ENCODE measurements at regions not wholly inside any gene's neighbourhood (a gene's known extent, or its start where the extent isn't known, plus 50 kb on each side); places are given as distances from the start of the nearest gene placed in this dataset.
"Not testable (repeated sequence)": the region's sequence is repeated elsewhere in the genome, so short reads cannot be mapped to it uniquely, and the experiment has no call there.

GRCh38 chr12:34244608-34245007 lies 222.3 kb downstream of the ALG10 start:
- WGBS (ENCODE audit: low lambda C conversion rate), result 0% methylated on average over 1 of the region's 1 CpG
- no peaks in the 10 kb centered on the region for H3K79me2 ChIP-seq (ENCODE audit: insufficient read depth)

GRCh38 chr12:34249271-34249670 lies 227.0 kb downstream of the ALG10 start:
- Histone ChIP-seq H3K9me3 (no peaks in the 10 kb centered on the region), H3K79me2 (ENCODE audit: insufficient read depth) (no peaks in the 10 kb centered on the region), H3F3A (replicated peaks; ENCODE audit: insufficient read depth) (no peaks in the 10 kb centered on the region), H3K9me2 (no peaks in the 10 kb centered on the region), H2AFZ (ENCODE audit: low read depth) (no peak overlapping the region), H4K20me1 (ENCODE audit: insufficient read depth) (no peaks in the 10 kb centered on the region), H3K9ac (no peak overlapping the region), H3K27ac (ENCODE audit: low read depth in 2 of 2, low read length in 1 of 2) (no peak overlapping the region), H3K4me2 (no peak overlapping the region), H3K4me1 (ENCODE audit: control insufficient read depth in 1 of 2, insufficient read depth in 2 of 2, low read depth in 1 of 2, low read length in 1 of 2) (no peaks in the 10 kb centered on the region), H3K4me3 (ENCODE audit: low read depth in 2 of 2, low read length in 1 of 2) (no peak overlapping the region), H3K36me3 (replicated peaks in 1 of 2; ENCODE audit: control insufficient read depth in 1 of 2, insufficient read depth in 2 of 2, low read length in 1 of 2) (no peaks in the 10 kb centered on the region), H3K27me3 (ENCODE audit: insufficient read depth) (no peaks in the 10 kb centered on the region; the same call in 1 of the 2 replicates)
- TF ChIP-seq TAF1 (IDR thresholded peaks at IDR 0.05; ENCODE audit: borderline replicate concordance, low read depth, low read length) (no peak), RCOR1 (IDR thresholded peaks at IDR 0.05; ENCODE audit: low read length) (no peak), GABPA (IDR thresholded peaks at IDR 0.05; ENCODE audit: low read depth) (no peak), POLR2AphosphoS5 (IDR thresholded peaks at IDR 0.05; ENCODE audit: low read depth, low read length) (no peak), CHD2 (IDR thresholded peaks at IDR 0.05; ENCODE audit: low read length, partially characterized antibody) (no peak), USF2 (IDR thresholded peaks at IDR 0.05; ENCODE audit: borderline replicate concordance, low read depth, low read length) (no peak), SMC3 (IDR thresholded peaks at IDR 0.05; ENCODE audit: low read depth, low read length) (no peak), PBX3 (IDR thresholded peaks at IDR 0.05) (no peak)
- WGBS (ENCODE audit: low lambda C conversion rate), result 21% methylated on average over 9 of the region's 9 CpGs
- ChIA-PET POLR2A (no interaction called here), CTCF (no interaction called here)
- DNase-seq, result no peak

More at GRCh38 chr12:34244608-34245007, 222.3 kb downstream of the ALG10 start:
- Histone ChIP-seq H3K36me3 (replicated peaks in 1 of 2; ENCODE audit: control insufficient read depth in 1 of 2, insufficient read depth in 2 of 2, low read length in 1 of 2) (no peaks in the 10 kb centered on the region), H4K20me1 (ENCODE audit: insufficient read depth) (no peaks in the 10 kb centered on the region), H3K9ac (no peak overlapping the region), H2AFZ (ENCODE audit: low read depth) (no peak overlapping the region), H3K4me3 (ENCODE audit: low read depth in 2 of 2, low read length in 1 of 2) (no peak overlapping the region), H3K9me3 (no peaks in the 10 kb centered on the region), H3K4me2 (no peak overlapping the region), H3K27me3 (ENCODE audit: insufficient read depth) (no peaks in the 10 kb centered on the region; the same call in 1 of the 2 replicates), H3K4me1 (ENCODE audit: control insufficient read depth in 1 of 2, insufficient read depth in 2 of 2, low read depth in 1 of 2, low read length in 1 of 2) (no peaks in the 10 kb centered on the region), H3K9me2 (no peaks in the 10 kb centered on the region), H3K27ac (ENCODE audit: low read depth in 2 of 2, low read length in 1 of 2) (no peak overlapping the region), H3F3A (replicated peaks; ENCODE audit: insufficient read depth) (no peaks in the 10 kb centered on the region)
- ChIA-PET CTCF (no interaction called here), POLR2A (no interaction called here)
- no peak for DNase-seq
- TF ChIP-seq TEAD4 (IDR thresholded peaks at IDR 0.05; ENCODE audit: borderline replicate concordance, insufficient read depth), result no peak
- TF ChIP-seq RCOR1 (IDR thresholded peaks at IDR 0.05; ENCODE audit: low read length), result no peak
- no peak for TF ChIP-seq IRF3 (IDR thresholded peaks at IDR 0.05; ENCODE audit: low read depth, low read length)
- no peak for TF ChIP-seq POLR2AphosphoS5 (IDR thresholded peaks at IDR 0.05; ENCODE audit: low read depth, low read length)
- TF ChIP-seq TCF12 (IDR thresholded peaks at IDR 0.05), result no peak

GRCh38 chr12:34251879-34252278 lies 229.6 kb downstream of the ALG10 start:
- H3F3A ChIP-seq (replicated peaks; ENCODE audit: insufficient read depth); H3K4me3 ChIP-seq (ENCODE audit: low read depth in 2 of 2, low read length in 1 of 2); H2AFZ ChIP-seq (ENCODE audit: low read depth); H4K20me1 ChIP-seq (ENCODE audit: insufficient read depth); H3K36me3 ChIP-seq (replicated peaks in 1 of 2; ENCODE audit: control insufficient read depth in 1 of 2, insufficient read depth in 2 of 2, low read length in 1 of 2); H3K4me2 ChIP-seq; H3K9ac ChIP-seq; DNase-seq; CTCF ChIA-PET; H3K27ac ChIP-seq (ENCODE audit: low read depth in 2 of 2, low read length in 1 of 2); H3K9me2 ChIP-seq; H3K9me3 ChIP-seq; H3K27me3 ChIP-seq (ENCODE audit: insufficient read depth); H3K79me2 ChIP-seq (ENCODE audit: insufficient read depth); H3K4me1 ChIP-seq (ENCODE audit: control insufficient read depth in 1 of 2, insufficient read depth in 2 of 2, low read depth in 1 of 2, low read length in 1 of 2); POLR2A ChIA-PET: not testable (repeated sequence)
- 14% methylated on average over 4 of the region's 4 CpGs for WGBS (ENCODE audit: low lambda C conversion rate)
